HG03521 (cell line): ENCODE measurements at regions not wholly inside any gene's neighbourhood (a gene's known extent, or its start where the extent isn't known, plus 50 kb on each side); places are given as distances from the start of the nearest gene placed in this dataset.
"Not testable (repeated sequence)": the region's sequence is repeated elsewhere in the genome, so short reads cannot be mapped to it uniquely, and the experiment has no call there.

Experiments used
- ATAC-seq: cut with Tn5 transposase; IDR thresholded peaks from one replicate; pipeline ENCODE4 v1.9.1; 2021; ENCODE audit warnings: mild to moderate bottlenecking, moderate library complexity; ENCODE audit not compliant: unreplicated experiment

DNA sequence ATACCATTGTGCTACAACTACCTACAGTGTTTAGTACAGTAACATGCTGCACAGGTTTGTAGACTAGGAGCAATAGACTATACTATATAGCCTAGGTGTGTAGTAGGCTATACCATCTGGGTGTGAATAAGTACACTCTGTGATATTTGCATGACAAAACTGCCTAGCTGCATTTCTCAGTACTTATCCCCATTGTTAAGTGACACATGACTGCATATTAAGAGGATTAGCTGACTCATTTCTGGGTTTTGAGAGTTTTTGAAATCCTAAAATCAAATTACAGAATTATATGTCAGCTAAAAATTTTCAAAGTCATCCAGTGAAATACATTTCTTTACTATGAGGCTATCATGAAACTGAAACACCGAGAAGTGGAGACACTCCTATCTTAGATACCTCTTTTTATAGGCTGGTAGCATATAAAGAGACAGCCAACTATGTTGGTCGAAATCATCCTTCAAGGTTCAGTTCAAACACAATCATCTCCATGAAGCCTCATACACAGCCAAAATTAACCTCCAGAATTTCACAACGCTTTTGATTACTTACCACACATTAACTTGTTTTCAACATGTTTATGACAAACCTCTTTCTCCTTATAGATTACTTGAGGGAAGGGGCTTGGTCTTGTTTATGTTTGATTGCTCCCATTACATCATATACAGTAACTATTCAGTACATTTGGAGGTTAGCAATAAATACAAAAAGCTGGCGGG, 89.8 kb upstream of the ANK3 start:
- ATAC-seq = no peak

DNA sequence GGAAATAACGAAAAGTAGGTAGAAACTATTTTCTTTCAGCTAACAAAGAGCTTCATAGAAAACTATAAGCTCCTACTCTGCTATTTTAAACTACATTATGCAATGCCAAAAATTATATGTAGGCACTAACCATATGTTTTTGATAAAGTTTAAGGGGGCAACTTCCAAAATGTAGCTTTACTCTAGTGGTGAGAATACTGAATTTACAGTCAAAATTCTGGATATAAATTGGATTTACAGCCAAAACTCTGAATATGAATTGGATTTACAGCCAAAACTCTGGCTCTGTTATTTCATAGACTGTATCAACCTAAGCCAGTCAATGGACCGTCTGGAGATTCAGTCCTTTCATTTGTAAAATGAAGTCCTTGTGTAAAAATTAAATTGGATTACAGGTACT, 86.8 kb upstream of the ANK3 start:
- no peak for ATAC-seq

DNA sequence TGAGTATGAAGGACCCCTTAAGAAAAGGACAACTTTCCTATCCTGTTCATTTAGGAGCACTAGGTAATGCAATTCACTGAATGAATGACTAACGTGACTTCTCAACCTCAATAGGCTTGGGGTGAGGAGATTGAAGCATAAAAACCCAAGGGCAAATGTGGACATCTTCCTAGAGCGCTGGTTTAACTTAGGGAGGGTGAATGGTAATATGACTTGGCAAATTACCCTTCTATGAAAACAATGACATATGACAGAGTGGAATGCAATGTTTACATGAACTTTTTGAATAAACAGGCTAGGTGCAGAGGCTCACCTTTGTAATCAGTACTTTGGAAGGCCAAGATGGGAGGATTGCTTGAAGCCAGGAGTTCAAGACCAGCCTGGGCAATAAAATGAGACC, 83.9 kb upstream of the ANK3 start:
- no peak for ATAC-seq

DNA sequence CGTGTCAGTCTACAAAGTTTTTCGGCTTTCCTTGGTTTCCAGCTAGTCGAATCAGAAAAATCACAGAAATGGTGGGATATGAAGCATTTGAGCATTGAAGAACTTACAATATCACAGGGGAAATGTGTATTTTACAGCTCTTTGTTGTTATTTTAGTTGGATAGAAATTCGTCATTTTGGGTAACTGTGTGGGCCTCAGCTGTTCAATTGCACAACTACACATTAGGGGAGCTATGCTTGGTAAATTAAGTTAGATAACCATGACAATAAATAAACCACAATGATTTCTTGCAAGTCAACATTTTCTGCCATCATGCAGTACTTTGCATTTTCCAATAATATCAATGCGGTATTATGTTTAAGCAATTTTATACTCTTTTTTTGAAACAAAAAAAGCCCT, 80.4 kb upstream of the ANK3 start:
- ATAC-seq = no peak

DNA sequence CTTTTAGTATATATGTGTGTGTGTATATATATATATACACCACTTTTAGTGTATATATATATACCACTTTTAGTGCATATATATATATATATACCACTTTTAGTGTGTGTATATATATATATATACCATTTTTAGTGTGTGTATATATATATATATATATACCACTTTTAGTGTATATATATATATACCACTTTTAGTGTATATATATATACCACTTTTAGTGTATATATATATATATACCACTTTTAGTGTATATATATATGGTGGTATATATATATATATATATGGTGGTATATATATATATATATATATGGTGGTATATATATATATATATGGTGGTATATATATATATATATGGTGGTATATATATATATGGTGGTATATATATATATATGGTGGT, 79.5 kb upstream of the ANK3 start:
- not testable (repeated sequence) for ATAC-seq

DNA sequence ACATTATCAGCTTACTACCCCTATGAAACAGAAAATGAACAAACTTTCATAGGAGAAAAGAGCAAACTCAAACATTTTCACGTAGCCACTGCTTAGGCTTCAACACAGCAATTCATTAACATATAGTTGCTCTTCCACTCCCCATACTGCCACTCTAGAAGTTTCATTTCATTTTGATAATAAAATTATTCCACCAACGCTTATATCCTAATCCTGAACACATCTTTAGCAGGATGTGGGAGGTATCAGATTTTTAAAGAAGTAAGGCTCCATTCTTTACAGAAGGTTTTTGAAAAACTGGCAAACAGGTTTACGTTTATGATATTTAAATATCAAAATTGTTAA, 77.5 kb upstream of the ANK3 start:
- no peak for ATAC-seq

DNA sequence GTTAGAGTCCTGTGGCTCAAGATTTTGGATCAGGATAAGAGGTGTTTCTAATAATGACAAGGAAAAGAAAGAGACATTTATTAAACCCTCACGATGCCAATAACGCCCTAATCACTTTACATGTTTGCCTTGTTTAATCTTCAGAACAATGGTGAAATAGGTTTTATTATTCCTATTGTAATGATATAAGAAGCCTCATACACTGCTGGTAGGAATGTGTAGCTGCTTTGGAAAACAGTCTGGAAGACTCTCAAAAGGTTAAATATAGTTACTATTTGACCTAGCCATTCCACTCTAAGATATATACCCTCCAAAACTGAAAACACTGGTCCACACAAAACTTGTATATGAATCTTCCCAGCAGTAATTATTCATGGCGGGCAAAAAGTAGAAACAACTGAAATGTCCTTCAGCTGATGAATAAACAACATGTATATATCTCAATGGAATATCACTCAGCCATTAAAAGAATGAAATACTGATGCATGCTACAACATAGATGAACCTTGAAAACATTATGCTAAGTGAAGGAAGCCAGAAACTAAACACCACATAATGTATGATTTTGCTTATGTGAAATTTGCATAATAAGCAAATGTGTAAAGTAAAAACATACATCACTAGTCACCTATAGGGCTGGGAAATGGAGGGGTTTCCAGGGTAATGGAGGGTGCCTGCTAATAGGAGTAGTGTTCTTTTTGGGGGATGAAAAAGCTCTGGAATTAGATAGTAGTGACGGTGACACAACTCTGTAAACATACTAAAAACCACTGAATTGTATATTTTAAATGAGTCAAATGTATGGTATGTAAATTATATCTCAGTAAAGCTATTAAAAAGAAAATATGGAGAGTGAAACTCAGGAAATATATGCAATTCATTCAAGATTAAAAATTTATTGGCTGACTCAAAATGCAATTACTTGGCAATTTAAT, 76.9 kb upstream of the ANK3 start:
- ATAC-seq = no peak

DNA sequence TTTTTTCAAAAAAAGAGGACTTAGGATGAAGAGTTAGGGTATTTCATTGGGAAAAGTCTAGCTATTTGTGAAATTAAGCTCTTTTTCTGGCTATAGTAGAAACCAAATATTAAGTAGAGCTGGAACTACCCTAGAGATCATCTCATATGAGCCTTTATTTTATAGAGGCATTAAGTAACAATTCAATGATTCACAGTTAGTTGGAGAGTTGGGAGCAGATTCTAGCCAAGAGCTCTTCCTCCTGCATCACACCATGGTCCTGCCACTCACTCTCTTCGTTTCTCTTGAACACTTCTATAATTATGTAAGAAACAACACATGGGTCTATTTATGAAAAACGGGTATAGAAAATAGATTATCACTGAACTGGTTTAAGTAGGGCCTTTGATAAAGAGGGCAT, 76.1 kb upstream of the ANK3 start:
- ATAC-seq = no peak

DNA sequence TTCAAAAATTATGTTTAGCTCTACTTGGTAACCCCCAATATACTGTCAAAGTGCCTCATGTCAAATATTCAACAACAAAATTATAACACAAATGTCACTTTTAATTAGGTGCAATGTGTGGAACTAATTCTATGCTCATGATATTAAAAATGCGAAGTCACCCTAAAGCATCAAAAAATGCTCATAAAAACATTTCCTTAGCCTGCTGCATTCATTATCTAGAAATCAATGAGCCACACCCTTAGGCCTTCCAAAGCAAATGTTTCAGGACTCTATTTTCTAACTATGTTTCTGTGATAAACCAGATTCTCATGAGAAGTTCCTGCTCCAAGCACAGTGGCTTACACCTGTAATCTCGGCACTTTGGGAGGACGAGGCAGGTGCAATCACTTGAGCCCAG, 75.0 kb upstream of the ANK3 start:
- ATAC-seq = no peak

DNA sequence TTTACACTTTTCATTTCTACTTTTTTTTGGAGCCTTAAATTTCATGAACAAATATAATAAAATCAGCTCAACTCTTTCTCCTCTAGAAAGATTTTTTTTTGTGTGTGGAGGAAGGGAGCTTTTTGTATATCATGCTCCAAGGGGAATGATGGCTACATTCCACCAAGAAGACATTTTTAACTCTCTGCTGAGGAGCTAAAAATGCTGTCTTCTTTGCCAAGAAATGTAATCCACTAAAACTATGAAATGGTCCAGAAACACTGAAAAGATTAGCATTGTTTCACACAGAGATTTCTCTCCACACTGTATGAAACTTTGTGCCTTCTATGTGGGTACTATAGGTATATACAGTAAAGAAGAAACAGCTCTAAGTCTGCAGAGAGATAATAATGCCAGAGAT, 74.1 kb upstream of the ANK3 start:
- ATAC-seq = no peak

DNA sequence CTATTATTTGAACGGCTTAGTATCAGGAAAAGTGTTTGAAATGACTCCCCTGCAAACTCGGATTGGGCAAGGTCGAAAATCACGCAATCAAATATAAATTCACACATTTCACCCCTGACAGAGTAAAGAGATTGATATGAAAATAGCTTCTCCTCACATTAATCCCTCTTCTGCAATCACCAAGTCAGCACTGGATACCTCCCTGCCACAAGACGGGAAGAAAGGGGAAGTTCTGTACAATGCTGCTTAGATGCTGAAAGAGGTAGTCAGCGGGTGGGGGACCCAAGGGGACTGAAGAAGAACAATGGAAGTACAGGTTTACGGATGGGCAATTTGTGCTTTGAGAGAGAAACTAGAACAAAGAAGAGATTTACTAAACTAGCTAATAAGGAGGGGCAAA, 72.0 kb upstream of the ANK3 start:
- ATAC-seq = no peak

DNA sequence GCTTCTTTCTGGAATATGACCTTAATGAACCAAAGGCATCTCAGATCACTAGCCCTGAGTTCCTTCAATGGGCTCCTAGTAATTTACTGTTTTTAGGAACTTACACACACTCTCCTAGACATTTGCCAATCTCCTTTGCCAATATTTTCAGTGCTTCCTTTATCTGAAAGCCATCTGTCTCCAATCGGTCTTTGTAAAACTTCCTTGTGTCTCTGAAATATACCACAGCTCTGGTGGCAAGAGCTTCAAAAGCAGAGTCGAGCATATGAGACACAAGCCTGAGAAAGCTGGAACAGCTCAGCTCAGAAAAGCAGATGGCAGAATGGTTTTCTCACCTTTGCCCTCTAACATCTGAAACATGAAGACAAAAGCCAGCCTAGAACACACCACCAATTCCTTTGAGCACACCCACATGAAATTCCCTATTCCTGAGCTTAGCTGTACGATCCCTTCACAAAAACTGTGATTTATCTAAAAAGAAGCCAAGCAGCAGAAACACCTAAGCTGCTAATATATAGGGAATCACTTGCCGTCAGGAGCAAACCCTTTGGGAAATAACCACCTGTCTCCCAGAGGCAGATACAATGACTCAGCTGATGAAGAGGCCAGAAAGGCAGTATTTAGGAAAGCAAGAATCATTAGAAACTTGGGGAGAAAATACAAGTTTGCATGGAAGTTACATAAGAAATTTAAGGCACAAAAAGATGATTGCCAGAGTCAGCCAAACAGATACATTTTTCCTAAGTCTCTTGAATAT, 70.2 kb upstream of the ANK3 start:
- no peak for ATAC-seq

DNA sequence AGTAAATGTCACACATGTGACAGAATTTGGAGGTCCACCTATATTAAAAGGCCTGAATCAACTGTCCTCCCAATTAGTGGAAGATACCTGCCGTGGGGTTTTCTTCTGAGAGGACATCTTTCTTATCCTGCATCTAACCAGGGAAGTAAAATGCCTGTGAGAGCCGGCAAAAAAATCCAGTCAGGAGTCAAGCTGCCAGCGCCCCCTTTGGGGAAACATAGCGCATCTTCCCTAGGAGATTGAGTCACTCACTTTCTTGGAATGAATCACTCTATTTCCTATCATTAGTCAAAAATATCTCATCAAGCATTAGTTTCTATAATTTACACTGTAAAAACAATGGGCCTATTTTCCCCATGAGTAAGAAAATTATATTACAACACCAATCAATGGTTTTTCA, 66.4 kb upstream of the ANK3 start:
- no peak for ATAC-seq

DNA sequence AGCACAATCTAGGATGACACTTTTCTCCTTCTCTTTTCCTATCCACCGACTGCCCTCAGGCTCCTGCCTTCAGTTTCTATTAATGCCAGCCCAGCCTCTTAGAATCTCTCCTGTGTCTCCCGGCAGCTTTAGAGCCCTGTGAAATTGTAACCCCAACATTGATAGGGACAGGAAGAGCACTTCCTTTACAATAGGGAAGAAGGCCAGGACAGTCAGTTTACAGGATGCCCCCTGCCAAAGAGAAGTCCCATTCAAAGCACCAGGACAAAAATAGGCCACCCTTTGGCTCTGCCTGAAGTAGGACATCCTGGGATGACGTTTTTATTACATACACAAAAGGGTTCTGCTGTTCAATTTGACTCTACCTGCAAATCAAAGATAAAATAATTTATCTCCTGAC, 64.7 kb upstream of the ANK3 start:
- ATAC-seq = no peak

DNA sequence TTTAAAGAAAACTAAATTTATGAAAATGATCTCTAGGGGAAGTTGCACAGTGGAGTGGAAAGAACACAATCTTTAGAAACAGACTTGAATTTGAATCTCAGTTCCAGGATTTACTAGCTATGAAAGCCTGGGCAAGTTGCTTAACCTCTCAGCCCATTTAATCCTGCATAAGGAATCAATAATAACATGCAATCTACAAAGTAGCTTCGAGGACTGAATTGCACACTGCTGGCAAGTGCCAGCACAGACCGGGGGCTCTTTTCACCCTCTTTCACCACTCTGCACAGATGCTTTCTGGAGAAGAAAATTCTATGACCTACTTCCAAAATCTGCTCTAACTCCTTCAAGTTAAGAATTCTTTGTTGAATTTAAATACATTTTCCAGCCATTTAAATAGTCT, 63.4 kb upstream of the ANK3 start:
- no peak for ATAC-seq

DNA sequence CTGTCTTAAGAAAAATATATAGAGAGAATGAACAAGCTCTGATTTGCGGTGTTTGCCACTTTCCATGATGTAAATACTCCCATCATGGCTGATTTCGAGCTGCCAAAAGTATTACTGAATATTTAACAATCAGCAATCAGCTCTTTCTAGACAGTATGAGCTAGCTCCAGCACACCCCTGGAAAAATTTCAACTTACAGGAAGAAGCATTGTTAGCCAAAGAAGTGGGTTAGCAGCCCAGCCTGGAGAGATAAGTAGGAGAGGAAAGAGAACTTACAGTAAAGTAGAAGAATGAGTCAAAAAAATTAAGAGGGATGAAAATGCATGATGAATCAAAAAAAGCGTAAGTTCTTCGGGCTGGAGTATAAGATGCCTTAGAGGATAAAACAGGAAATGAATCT, 60.6 kb upstream of the ANK3 start:
- ATAC-seq = no peak

DNA sequence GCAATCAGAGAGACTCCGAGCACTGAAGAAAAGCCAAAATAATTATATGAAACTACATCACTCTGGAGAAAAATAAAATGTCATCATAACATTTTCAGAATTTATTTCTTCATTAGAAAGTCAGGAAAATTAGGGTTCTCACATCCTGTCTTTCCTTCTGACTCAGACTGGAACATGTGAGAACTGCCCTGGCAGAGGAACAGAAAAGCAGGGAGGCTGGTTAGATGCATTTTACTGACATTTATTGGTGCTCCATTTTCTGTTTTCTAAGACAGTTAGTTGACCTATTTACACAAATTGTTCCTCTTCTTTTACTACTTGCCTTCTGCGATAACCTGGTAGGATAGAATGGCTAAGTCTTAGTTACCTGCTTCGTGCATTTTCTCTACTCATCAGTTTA, 58.6 kb upstream of the ANK3 start:
- no peak for ATAC-seq

DNA sequence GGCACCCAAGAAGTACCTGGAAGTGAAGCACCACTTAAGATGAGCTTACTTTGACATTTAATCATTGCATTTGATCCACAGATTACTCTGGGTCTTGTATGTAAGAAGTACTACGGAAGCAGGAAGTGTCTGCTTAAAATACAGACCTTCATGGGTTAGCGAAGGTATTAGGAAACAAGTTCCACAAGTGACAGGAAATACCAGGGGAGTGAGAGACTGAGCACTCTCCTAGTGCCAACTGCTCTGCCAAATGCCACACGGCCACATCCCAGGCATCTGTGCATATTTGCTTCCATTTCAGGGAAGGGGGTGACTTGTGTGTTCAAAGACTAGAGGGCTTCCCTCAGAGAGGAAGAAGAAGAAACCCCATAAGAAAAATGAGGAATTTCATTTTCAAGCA, 57.2 kb upstream of the ANK3 start:
- no peak for ATAC-seq

DNA sequence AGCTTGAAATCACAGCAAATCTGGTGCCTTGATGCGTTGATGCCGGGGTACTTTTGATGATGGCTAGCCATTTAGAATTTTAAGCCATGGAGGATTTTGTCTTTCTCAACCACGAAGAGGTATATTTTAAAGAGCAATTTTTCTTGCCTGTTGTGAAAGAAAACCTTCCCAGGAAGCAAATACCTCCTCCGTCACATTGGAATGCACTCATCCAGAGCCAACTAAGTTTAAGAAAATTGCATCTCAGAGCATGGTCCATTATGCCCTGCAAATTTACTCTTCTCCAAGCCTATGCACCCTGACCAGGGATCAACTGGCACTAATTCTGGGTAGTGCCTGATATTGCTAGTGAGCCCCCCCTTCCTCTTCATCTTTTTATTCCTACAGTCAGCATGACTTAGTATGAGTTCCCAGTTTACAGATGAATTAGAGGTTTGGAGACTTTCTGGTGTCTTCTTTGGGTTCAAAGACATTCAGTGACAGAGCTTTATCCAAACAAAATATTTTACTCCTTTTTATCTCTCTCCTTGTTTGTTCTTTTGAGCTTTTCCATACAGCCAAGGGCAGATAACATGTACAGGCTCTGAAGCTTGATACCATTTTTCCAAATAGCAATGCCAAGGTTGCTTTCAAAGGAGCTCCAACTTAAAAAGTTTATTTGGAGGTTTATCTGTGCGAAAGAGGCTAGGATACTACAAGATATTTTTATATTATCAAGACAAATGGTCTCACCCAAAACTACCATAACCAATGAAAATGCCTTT, 56.6 kb upstream of the ANK3 start:
- ATAC-seq = no peak

DNA sequence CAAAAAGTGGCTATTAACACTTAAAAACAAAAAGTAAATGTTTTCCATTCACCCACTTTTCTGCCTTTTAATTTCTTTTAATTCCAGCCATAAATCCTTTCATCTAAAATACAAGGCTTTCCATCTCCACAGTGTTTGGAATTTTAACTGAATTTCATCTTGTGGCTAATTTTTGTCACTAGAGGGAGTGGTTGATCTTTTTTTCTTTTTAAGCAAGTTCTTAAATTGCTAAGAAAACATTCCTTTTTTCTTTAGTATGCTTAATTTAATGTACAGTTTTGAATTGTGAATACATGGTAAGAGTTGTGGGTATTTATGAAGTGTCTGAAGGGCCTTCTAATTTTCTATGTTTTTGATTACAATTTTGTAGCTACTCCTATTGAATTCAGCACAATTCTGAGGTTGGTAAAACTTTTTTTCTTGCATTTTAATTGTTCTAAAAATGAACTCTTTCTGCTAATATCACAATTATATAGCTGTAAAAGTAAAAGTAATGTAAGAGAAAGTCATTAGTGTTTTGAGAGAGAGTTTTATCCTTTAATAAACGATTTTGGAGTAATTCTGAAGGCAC, 54.9 kb upstream of the ANK3 start:
- ATAC-seq = no peak

DNA sequence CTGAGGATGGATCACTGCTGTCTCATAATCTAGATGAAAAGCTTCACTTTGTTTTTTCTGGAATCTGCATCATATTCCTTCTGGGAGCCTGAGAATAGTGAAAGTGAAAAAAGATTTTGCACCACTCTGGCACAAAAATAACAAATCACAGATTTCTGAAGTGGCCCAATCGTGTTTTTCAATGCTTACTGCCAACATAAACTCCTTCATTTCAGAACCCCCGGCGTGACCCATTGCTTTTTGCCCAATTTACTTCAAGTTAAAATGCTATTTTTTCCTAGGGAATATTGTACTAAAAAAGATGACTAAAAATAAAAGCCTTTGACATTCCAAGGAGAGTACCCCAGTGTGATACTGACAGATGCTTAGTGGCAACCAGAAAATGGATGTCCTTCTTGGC, 53.7 kb upstream of the ANK3 start:
- no peak for ATAC-seq
